ENCODE measurements at regions not wholly inside any gene's neighbourhood (a gene's known extent, or its start where the extent isn't known, plus 50 kb on each side); places are given as distances from the start of the nearest gene placed in this dataset.

GRCh38 chr13:64866331-64866730 lies 2363.8 kb downstream of the PCDH9 start:
- Mint-ChIP-seq H3K27me3 (no peaks in the 10 kb centered on the region), H3K36me3 (ENCODE audit: low read depth) (no peaks in the 10 kb centered on the region), H3K4me3 (no peak overlapping the region), H3K27ac (no peak overlapping the region), H3K4me1 (ENCODE audit: low read depth) (no peaks in the 10 kb centered on the region), H3K9me3 (peaks cover 11% of the 10 kb centered on the region)
- POLR2A ChIA-PET, result no interaction called here
- intact Hi-C loops (cut with DNase I, micrococcal nuclease), result no loop called here
- ATAC-seq (ENCODE audit: poor library complexity) (no peak), DNase-seq (no peak)
- TF ChIP-seq CTCF (IDR thresholded peaks at IDR 0.05), result no peak
- CTCF ChIA-PET, result no interaction called here
- peaks cover 0 to 5% of the 10 kb centered on the region in 2 experiments for H3K9me3 ChIP-seq (ENCODE audit: control insufficient read depth in 1 of 2, insufficient read depth in 1 of 2, low read length in 2 of 2)
- H3K4me3 ChIP-seq (ENCODE audit: low read length), result no peak overlapping the region
- H3K27ac ChIP-seq (ENCODE audit: low read depth in 1 of 2, low read length in 2 of 2), result no peak overlapping the region
- H3K36me3 ChIP-seq (ENCODE audit: insufficient read depth, low read length), result no peaks in the 10 kb centered on the region
- no peaks in the 10 kb centered on the region for H3K27me3 ChIP-seq (ENCODE audit: control insufficient read depth in 1 of 2, insufficient read depth in 2 of 2, low read length in 2 of 2)
- no peaks in the 10 kb centered on the region for H3K4me1 ChIP-seq (ENCODE audit: insufficient read depth, low read length)

DNA sequence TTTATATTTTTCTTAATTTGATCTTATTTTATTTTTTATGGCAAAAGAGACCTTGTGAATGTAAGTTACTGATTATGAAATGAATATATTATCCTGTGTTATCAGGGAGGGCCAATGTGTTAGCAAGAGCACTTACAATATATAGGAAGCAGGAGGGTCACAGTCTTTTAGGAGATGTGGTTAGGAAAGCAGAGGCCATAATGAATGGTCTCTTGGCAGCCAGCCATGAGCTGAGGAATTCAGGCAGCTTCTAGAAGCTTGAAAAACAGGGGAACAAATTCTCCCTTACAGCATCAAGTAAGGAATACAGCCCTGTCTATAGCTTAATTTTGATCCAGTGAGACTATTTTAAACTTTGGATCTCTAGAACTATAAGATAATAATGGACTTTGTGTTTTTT lies 2374.6 kb downstream of the PCDH9 start:
- Histone ChIP-seq H3K27ac (ENCODE audit: low read depth in 1 of 2, low read length in 2 of 2) (no peak overlapping the region), H3K9me3 (ENCODE audit: control insufficient read depth in 1 of 2, insufficient read depth in 1 of 2, low read length in 2 of 2) (no peaks in the 10 kb centered on the region), H3K36me3 (ENCODE audit: insufficient read depth, low read length) (no peaks in the 10 kb centered on the region), H3K4me3 (ENCODE audit: low read length) (no peak overlapping the region), H3K27me3 (ENCODE audit: control insufficient read depth in 1 of 2, insufficient read depth in 2 of 2, low read length in 2 of 2) (no peaks in the 10 kb centered on the region), H3K4me1 (ENCODE audit: insufficient read depth, low read length) (no peaks in the 10 kb centered on the region)
- H3K27me3 Mint-ChIP-seq, result no peaks in the 10 kb centered on the region
- H3K27ac Mint-ChIP-seq, result no peak overlapping the region
- CTCF ChIA-PET, result no interaction called here
- no peak overlapping the region for H3K4me3 Mint-ChIP-seq
- DNase-seq (no peak), ATAC-seq (ENCODE audit: poor library complexity) (no peak)
- intact Hi-C loops (cut with DNase I, micrococcal nuclease), result no loop called here
- H3K4me1 Mint-ChIP-seq (ENCODE audit: low read depth), result no peaks in the 10 kb centered on the region
- TF ChIP-seq CTCF (IDR thresholded peaks at IDR 0.05), result no peak
- POLR2A ChIA-PET, result no interaction called here
- H3K9me3 Mint-ChIP-seq, result peaks cover 17% of the 10 kb centered on the region
- H3K36me3 Mint-ChIP-seq (ENCODE audit: low read depth), result no peaks in the 10 kb centered on the region

DNA sequence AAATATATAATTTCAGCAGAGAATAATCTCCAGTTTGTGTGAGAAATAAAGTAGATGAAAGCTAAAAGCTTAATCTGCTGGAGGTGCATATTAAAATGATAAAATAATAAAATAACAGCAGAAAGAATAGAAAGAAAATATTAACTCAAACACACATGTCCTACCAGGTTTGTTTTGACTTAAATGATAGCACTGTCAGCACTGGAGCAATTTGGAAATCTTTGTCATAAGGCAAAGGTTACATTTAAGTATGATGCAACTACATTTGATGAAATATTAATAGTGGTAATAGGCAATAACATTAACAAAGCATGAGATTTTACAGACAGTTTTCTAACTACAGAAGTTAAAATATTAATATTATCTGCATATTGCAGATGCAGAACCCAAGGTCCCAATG lies 2380.1 kb downstream of the PCDH9 start:
- DNase-seq (no peak), ATAC-seq (ENCODE audit: poor library complexity) (no peak)
- no peaks in the 10 kb centered on the region for H3K4me1 Mint-ChIP-seq (ENCODE audit: low read depth)
- H3K9me3 ChIP-seq (ENCODE audit: control insufficient read depth in 1 of 2, insufficient read depth in 1 of 2, low read length in 2 of 2), result no peaks in the 10 kb centered on the region
- H3K27ac ChIP-seq (ENCODE audit: low read depth in 1 of 2, low read length in 2 of 2), result no peak overlapping the region
- intact Hi-C loops (cut with DNase I, micrococcal nuclease), result no loop called here
- no peaks in the 10 kb centered on the region for H3K36me3 ChIP-seq (ENCODE audit: insufficient read depth, low read length)
- H3K27ac Mint-ChIP-seq, result no peak overlapping the region
- POLR2A ChIA-PET, result no interaction called here
- no peaks in the 10 kb centered on the region for H3K27me3 Mint-ChIP-seq
- no peaks in the 10 kb centered on the region for H3K27me3 ChIP-seq (ENCODE audit: control insufficient read depth in 1 of 2, insufficient read depth in 2 of 2, low read length in 2 of 2)
- H3K4me3 ChIP-seq (ENCODE audit: low read length), result no peak overlapping the region
- peaks cover 7% of the 10 kb centered on the region for H3K9me3 Mint-ChIP-seq
- CTCF ChIA-PET, result no interaction called here
- H3K4me3 Mint-ChIP-seq, result no peak overlapping the region
- H3K36me3 Mint-ChIP-seq (ENCODE audit: low read depth), result no peaks in the 10 kb centered on the region
- no peak for TF ChIP-seq CTCF (IDR thresholded peaks at IDR 0.05)
- H3K4me1 ChIP-seq (ENCODE audit: insufficient read depth, low read length), result no peaks in the 10 kb centered on the region
